ENCODE measurements at regions not wholly inside any gene's neighbourhood (a gene's known extent, or its start where the extent isn't known, plus 50 kb on each side); places are given as distances from the start of the nearest gene placed in this dataset.
A peak's percentile ranks its signal among the peaks of the same experiment; 100 is the strongest.

- intact Hi-C loops (cut with DNase I): no loop called here
- WGBS, 4 donors: 89 to 94% (median 92%) methylated on average over 9 of the region's 9 CpGs
- H3K4me1 ChIP-seq: no peaks in the 10 kb centered on the region
- DNase-seq (no peak), ATAC-seq (no peak)
- no peaks in the 10 kb centered on the region for H3K36me3 ChIP-seq
- peaks cover 0 to 5% (median 0%) of the 10 kb centered on the region in 12 donors for H3K9me3 ChIP-seq
- TF ChIP-seq POLR2A (IDR thresholded peaks at IDR 0.05): no peak
- TF ChIP-seq CTCF (IDR thresholded peaks at IDR 0.05): no peak
- no peak overlapping the region for H3K4me3 ChIP-seq
- no peak overlapping the region for H3K27ac ChIP-seq
- no peaks in the 10 kb centered on the region for H3K27me3 ChIP-seq
These were observed 2067.7 kb downstream of the SUCLG1 start for GRCh38 chr2:82391386-82391785.

- DNase-seq (no peak), ATAC-seq (no peak)
- TF ChIP-seq POLR2A (IDR thresholded peaks at IDR 0.05) (no peak), CTCF (IDR thresholded peaks at IDR 0.05) (no peak)
- no peaks in the 10 kb centered on the region for H3K27me3 ChIP-seq
- H3K27ac ChIP-seq: no peak overlapping the region
- H3K4me3 ChIP-seq: no peak overlapping the region
- H3K9me3 ChIP-seq: peaks cover 0 to 14% (median 0%) of the 10 kb centered on the region in 12 donors
- intact Hi-C loops (cut with DNase I): no loop called here
- no peaks in the 10 kb centered on the region for H3K4me1 ChIP-seq
- H3K36me3 ChIP-seq: no peaks in the 10 kb centered on the region
These were observed 2051.1 kb upstream of the LRRTM1 start for GRCh38 chr2:82355622-82356021.

DNA sequence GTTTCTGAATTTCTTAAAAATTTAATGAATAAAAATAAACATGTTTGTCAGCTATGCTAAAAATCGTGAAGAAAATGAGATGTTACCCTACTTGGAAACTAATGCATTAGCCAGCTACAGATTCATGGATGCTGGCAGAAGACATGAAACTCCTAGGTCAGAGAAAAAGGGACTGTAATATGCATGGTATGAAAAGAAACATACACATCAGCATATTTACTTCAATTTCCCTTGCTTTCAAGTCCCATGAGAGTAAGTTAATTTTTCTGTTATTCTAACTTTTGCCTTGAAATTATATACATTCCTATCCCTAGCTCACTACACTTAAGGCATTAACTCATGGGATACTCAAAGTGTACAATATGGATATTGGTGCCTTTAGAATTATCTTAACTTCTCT lies 2041.4 kb upstream of the LRRTM1 start:
- ATAC-seq (no peak), DNase-seq (no peak)
- intact Hi-C loops (cut with DNase I): no loop called here
- Histone ChIP-seq H3K27ac (no peak overlapping the region), H3K36me3 (no peaks in the 10 kb centered on the region), H3K9me3 (no peaks in the 10 kb centered on the region), H3K4me1 (no peaks in the 10 kb centered on the region), H3K27me3 (no peaks in the 10 kb centered on the region), H3K4me3 (no peak overlapping the region)
- TF ChIP-seq POLR2A (IDR thresholded peaks at IDR 0.05) (no peak), CTCF (IDR thresholded peaks at IDR 0.05) (no peak)
- WGBS, 4 donors: 74 to 85% (median 80%) methylated on average over 1 of the region's 1 CpG

- TF ChIP-seq POLR2A (IDR thresholded peaks at IDR 0.05) (no peak), CTCF (IDR thresholded peaks at IDR 0.05) (peak in 2 of 12 donors; percentile 12 to 13)
- ATAC-seq: no peak
- intact Hi-C loops (cut with DNase I): no loop called here
- no peak for DNase-seq
- 87 to 92% (median 90%) methylated on average over 3 of the region's 3 CpGs for WGBS, 4 donors
- no peaks in the 10 kb centered on the region for H3K36me3 ChIP-seq
- no peaks in the 10 kb centered on the region for H3K9me3 ChIP-seq
- no peak overlapping the region for H3K4me3 ChIP-seq
- no peaks in the 10 kb centered on the region for H3K4me1 ChIP-seq
- H3K27ac ChIP-seq: no peak overlapping the region
- no peaks in the 10 kb centered on the region for H3K27me3 ChIP-seq
These were observed 2040.1 kb upstream of the LRRTM1 start for GRCh38 chr2:82344670-82345069.

Data from heart left ventricle (tissue), 16 donors.